ENCODE measurements at regions not wholly inside any gene's neighbourhood (a gene's known extent, or its start where the extent isn't known, plus 50 kb on each side); places are given as distances from the start of the nearest gene placed in this dataset.

DNA sequence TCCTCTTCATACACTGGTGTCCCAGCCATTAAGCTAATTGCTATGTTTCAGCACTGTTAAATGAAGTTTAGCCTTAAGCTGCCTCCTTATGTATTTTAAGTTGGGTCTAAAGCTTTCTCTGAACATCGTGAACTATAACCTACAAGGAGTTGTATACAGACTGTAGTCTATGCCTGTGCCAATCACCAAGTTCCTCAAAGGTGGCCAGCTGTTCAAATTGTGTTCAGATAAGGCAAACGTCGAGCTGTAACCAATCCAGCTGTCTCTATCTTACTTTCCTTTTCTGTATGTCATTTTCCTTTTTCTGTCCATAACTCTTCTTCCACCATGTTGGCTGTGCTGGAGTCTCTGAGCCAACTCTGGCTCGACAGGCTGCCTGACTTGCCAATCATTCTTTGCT, 199.6 kb downstream of the OGFRL1 start:
- TF ChIP-seq, protein P1, sequence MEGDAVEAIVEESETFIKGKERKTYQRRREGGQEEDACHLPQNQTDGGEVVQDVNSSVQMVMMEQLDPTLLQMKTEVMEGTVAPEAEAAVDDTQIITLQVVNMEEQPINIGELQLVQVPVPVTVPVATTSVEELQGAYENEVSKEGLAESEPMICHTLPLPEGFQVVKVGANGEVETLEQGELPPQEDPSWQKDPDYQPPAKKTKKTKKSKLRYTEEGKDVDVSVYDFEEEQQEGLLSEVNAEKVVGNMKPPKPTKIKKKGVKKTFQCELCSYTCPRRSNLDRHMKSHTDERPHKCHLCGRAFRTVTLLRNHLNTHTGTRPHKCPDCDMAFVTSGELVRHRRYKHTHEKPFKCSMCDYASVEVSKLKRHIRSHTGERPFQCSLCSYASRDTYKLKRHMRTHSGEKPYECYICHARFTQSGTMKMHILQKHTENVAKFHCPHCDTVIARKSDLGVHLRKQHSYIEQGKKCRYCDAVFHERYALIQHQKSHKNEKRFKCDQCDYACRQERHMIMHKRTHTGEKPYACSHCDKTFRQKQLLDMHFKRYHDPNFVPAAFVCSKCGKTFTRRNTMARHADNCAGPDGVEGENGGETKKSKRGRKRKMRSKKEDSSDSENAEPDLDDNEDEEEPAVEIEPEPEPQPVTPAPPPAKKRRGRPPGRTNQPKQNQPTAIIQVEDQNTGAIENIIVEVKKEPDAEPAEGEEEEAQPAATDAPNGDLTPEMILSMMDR (IDR thresholded peaks at IDR 0.05; ENCODE audit: low read depth, low read length), result no peak
- no peak for TF ChIP-seq EZH2phosphoT487 (IDR thresholded peaks at IDR 0.05; ENCODE audit: low read depth)
